Breast epithelium (tissue), 3 donors: ENCODE measurements at regions not wholly inside any gene's neighbourhood (a gene's known extent, or its start where the extent isn't known, plus 50 kb on each side); places are given as distances from the start of the nearest gene placed in this dataset.

Experiments used
- POLR2A ChIP-seq: fragments of 450-650 bp; IDR thresholded peaks from one replicate; pipeline ENCODE4 v1.6.1; 2016; ENCODE audit warnings: antibody characterized with exemption, mild to moderate bottlenecking, moderate library complexity
- POLR2AphosphoS5 ChIP-seq, 3 donors: sonication (generic); formaldehyde crosslinking; IDR thresholded peaks; one replicate each; pipeline ENCODE4 v1.6.1; 2017; ENCODE audit warnings: antibody characterized with exemption in 3 of 3
- TF ChIP-seq, protein P1 (sequence below), 3 donors: fragments of 450-650 bp; IDR thresholded peaks; one replicate each; pipeline ENCODE4 v1.5.1; 2016 to 2017; ENCODE audit warnings: antibody characterized with exemption in 3 of 3, mild to moderate bottlenecking in 3 of 3, moderate library complexity in 3 of 3

DNA sequence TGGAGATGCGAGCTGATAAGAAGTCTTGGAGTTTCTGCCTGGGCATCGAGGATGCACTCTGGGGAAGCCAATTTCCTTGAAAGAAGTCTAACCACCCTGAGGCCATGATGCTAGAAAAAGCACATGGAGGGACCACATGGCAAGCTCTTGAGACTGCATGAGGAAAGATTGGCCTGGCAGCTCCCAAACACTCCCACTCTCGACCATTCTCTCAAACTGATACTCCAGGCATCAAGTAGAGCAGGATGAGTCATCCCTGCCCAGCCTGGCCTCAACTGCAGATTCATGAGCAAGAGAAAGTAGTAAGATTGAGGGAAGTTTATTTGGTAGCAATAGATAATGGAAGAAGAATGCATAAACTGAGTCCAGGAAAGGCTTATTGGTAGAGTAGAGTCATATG, 194.3 kb downstream of the KIF18A start:
- TF ChIP-seq, protein P1, sequence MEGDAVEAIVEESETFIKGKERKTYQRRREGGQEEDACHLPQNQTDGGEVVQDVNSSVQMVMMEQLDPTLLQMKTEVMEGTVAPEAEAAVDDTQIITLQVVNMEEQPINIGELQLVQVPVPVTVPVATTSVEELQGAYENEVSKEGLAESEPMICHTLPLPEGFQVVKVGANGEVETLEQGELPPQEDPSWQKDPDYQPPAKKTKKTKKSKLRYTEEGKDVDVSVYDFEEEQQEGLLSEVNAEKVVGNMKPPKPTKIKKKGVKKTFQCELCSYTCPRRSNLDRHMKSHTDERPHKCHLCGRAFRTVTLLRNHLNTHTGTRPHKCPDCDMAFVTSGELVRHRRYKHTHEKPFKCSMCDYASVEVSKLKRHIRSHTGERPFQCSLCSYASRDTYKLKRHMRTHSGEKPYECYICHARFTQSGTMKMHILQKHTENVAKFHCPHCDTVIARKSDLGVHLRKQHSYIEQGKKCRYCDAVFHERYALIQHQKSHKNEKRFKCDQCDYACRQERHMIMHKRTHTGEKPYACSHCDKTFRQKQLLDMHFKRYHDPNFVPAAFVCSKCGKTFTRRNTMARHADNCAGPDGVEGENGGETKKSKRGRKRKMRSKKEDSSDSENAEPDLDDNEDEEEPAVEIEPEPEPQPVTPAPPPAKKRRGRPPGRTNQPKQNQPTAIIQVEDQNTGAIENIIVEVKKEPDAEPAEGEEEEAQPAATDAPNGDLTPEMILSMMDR (IDR thresholded peaks at IDR 0.05), result no peak
- TF ChIP-seq POLR2A (no peak), POLR2AphosphoS5 (IDR thresholded peaks at IDR 0.05) (no peak)
